ENCODE measurements at regions not wholly inside any gene's neighbourhood (a gene's known extent, or its start where the extent isn't known, plus 50 kb on each side); places are given as distances from the start of the nearest gene placed in this dataset.
"Not testable (repeated sequence)": the region's sequence is repeated elsewhere in the genome, so short reads cannot be mapped to it uniquely, and the experiment has no call there.

DNA sequence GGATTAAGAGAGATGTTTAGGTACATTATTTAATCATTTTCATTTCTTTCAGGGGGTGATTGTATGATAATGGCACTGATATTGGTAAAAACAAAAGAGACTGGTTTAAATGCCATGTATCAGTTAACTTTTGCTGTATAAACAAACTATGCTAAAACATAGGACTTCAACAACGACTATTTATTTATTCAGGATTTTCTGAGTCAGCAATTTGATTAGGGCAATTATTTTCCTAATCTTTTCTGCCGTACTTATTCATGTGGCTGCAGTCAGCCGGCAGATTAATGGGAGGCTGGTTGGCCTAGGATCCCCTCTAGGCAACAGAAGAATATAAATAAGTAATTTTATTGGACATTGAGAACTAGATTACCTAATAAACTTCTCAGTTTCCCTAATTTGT lies 661.7 kb upstream of the RAG2 start:
- WGBS, result 46% methylated on average over 3 of the region's 3 CpGs
- no peaks in the 10 kb centered on the region for H3K4me1 ChIP-seq (replicated peaks)
- TF ChIP-seq, protein P1, sequence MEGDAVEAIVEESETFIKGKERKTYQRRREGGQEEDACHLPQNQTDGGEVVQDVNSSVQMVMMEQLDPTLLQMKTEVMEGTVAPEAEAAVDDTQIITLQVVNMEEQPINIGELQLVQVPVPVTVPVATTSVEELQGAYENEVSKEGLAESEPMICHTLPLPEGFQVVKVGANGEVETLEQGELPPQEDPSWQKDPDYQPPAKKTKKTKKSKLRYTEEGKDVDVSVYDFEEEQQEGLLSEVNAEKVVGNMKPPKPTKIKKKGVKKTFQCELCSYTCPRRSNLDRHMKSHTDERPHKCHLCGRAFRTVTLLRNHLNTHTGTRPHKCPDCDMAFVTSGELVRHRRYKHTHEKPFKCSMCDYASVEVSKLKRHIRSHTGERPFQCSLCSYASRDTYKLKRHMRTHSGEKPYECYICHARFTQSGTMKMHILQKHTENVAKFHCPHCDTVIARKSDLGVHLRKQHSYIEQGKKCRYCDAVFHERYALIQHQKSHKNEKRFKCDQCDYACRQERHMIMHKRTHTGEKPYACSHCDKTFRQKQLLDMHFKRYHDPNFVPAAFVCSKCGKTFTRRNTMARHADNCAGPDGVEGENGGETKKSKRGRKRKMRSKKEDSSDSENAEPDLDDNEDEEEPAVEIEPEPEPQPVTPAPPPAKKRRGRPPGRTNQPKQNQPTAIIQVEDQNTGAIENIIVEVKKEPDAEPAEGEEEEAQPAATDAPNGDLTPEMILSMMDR (IDR thresholded peaks at IDR 0.05), result no peak
- TF ChIP-seq POLR2AphosphoS5 (IDR thresholded peaks at IDR 0.05) (no peak), POLR2A (IDR thresholded peaks at IDR 0.05) (no peak)
- H3K4me3 ChIP-seq, result no peak overlapping the region
- no peaks in the 10 kb centered on the region for H3K36me3 ChIP-seq
- H3K27ac ChIP-seq, result no peak overlapping the region
- no peak for DNase-seq (ENCODE audit: low spot score)
- intact Hi-C loops (cut with DNase I), result no loop called here
- H3K27me3 ChIP-seq (replicated peaks; ENCODE audit: insufficient read depth), result no peaks in the 10 kb centered on the region
- no peaks in the 10 kb centered on the region for H3K9me3 ChIP-seq

DNA sequence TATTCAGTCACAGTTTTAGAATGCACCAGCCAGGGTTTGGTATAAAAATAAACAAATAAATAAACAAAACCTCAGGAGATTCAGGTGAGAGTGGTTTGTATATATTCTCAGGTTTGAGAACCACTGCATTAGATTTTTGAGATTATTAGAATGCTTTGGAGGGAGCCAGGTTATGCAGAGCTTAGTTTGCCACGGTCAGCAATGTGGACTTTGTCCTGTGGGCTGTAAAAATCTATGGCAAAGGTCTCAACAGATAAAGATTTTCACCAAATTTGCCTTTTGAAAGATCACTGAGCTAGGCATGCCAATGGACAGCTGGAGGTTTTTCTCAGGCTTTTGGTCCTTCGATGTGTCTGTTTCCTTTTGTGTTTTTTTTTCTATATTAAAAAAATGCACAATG lies 650.1 kb upstream of the RAG2 start:
- no peak overlapping the region for H3K4me3 ChIP-seq
- intact Hi-C loops (cut with DNase I), result no loop called here
- H3K36me3 ChIP-seq, result no peaks in the 10 kb centered on the region
- no peaks in the 10 kb centered on the region for H3K4me1 ChIP-seq (replicated peaks)
- DNase-seq (ENCODE audit: low spot score), result no peak
- no peaks in the 10 kb centered on the region for H3K27me3 ChIP-seq (replicated peaks; ENCODE audit: insufficient read depth)
- 82% methylated on average over 2 of the region's 2 CpGs for WGBS
- H3K9me3 ChIP-seq, result no peaks in the 10 kb centered on the region
- no peak overlapping the region for H3K27ac ChIP-seq
- TF ChIP-seq POLR2AphosphoS5 (IDR thresholded peaks at IDR 0.05), result no peak
- TF ChIP-seq POLR2A (IDR thresholded peaks at IDR 0.05), result no peak

- H3K36me3 ChIP-seq; H3K4me3 ChIP-seq; intact Hi-C loops (cut with DNase I); H3K4me1 ChIP-seq (replicated peaks); H3K27ac ChIP-seq; DNase-seq (ENCODE audit: low spot score); H3K9me3 ChIP-seq; H3K27me3 ChIP-seq (replicated peaks; ENCODE audit: insufficient read depth): not testable (repeated sequence)
- 91% methylated on average over 15 of the region's 15 CpGs for WGBS
Measured at GRCh38 chr11:37246092-37246491, 648.1 kb upstream of the RAG2 start.

DNA sequence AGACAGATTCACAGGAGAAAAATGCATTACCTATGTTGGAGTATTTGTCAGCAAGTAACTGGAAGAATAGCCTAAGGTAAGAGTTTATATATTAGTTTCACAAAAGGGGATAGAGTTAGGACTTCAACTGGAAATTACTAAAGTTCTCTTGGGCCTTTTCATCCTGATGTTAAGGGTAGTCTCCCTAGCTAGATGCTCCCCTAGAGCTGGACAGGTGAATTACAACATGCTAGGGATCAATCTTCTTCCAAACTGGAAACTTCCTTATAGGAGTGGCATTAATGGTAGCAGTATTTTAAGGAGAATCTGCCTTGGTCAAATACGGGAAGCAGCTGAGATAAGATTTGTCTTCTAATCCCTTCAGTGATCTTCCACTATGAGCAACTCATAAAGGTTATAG lies 632.8 kb upstream of the RAG2 start:
- 71% methylated on average over 1 of the region's 1 CpG for WGBS
- Histone ChIP-seq H3K27ac (no peak overlapping the region), H3K4me3 (no peak overlapping the region), H3K9me3 (no peaks in the 10 kb centered on the region), H3K36me3 (no peaks in the 10 kb centered on the region), H3K27me3 (replicated peaks; ENCODE audit: insufficient read depth) (no peaks in the 10 kb centered on the region), H3K4me1 (replicated peaks) (no peaks in the 10 kb centered on the region)
- TF ChIP-seq, protein P1 (IDR thresholded peaks at IDR 0.05), result no peak
- TF ChIP-seq POLR2A (IDR thresholded peaks at IDR 0.05) (no peak), POLR2AphosphoS5 (IDR thresholded peaks at IDR 0.05) (no peak)
- no peak for DNase-seq (ENCODE audit: low spot score)
- intact Hi-C loops (cut with DNase I), result no loop called here

DNA sequence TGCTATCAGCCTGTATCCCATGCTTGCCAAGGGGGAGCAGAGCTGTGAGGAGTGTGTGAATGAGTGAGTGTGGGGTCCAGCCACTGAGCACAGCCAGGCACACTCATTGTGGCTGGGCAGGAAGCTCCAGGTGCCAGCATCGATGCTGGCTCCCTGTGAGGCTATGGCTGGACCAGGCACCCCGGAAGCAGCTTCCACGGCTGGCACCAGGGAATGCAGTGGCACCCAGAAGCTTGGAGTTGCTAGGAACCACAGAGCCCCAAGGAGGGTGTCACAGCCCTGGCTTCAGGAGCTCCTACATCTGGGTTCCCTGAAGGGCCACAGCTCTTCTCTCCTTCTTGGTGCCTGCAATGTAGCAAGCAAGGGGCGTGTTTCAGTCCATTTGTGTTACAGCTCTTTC lies 625.9 kb upstream of the RAG2 start:
- Histone ChIP-seq H3K27ac (no peak overlapping the region), H3K4me3 (no peak overlapping the region), H3K27me3 (replicated peaks; ENCODE audit: insufficient read depth) (no peaks in the 10 kb centered on the region), H3K4me1 (replicated peaks) (no peaks in the 10 kb centered on the region), H3K9me3 (no peaks in the 10 kb centered on the region), H3K36me3 (no peaks in the 10 kb centered on the region)
- 83% methylated on average over 4 of the region's 4 CpGs for WGBS
- no peak for TF ChIP-seq POLR2A (IDR thresholded peaks at IDR 0.05)
- TF ChIP-seq POLR2AphosphoS5 (IDR thresholded peaks at IDR 0.05), result no peak
- DNase-seq (ENCODE audit: low spot score), result no peak
- intact Hi-C loops (cut with DNase I), result no loop called here

- no peaks in the 10 kb centered on the region for H3K27me3 ChIP-seq (replicated peaks; ENCODE audit: insufficient read depth)
- no peak overlapping the region for H3K27ac ChIP-seq
- H3K4me3 ChIP-seq, result no peak overlapping the region
- no peaks in the 10 kb centered on the region for H3K36me3 ChIP-seq
- 63% methylated on average over 5 of the region's 5 CpGs for WGBS
- intact Hi-C loops (cut with DNase I), result no loop called here
- no peak for DNase-seq (ENCODE audit: low spot score)
- TF ChIP-seq, protein P1 (IDR thresholded peaks at IDR 0.05), result no peak
- TF ChIP-seq POLR2AphosphoS5 (IDR thresholded peaks at IDR 0.05) (no peak), POLR2A (IDR thresholded peaks at IDR 0.05) (no peak)
- H3K9me3 ChIP-seq, result no peaks in the 10 kb centered on the region
- no peaks in the 10 kb centered on the region for H3K4me1 ChIP-seq (replicated peaks)
Measured at GRCh38 chr11:37203006-37203405, 605.0 kb upstream of the RAG2 start.
